Esophagus squamous epithelium (tissue), 5 donors: ENCODE measurements at regions not wholly inside any gene's neighbourhood (a gene's known extent, or its start where the extent isn't known, plus 50 kb on each side); places are given as distances from the start of the nearest gene placed in this dataset.

Experiments
- DNase-seq: peaks from one replicate; lab custom pipeline; 2025; lab: John Stamatoyannopoulos, UW
- H3K27ac ChIP-seq, 4 donors: fragments of 200-600 bp; sonication (generic); one replicate each; pipeline ENCODE4 v1.5.1; 2016 to 2019; ENCODE audit warnings: mild to moderate bottlenecking in 1 of 4
- H3K27me3 ChIP-seq, 4 donors: fragments of 200-600 bp; sonication (generic); 1 replicate in 3 of 4; 2 replicates in 1 of 4; pipeline versions ENCODE4 v1.5.1 to v1.6.0; 2017 to 2021; ENCODE audit warnings: antibody characterized with exemption in 1 of 4
- H3K36me3 ChIP-seq, 3 donors: fragments of 200-600 bp; sonication (generic); one replicate each; pipeline ENCODE4 v1.5.1; 2016 to 2019
- H3K4me1 ChIP-seq, 3 donors: fragments of 200-600 bp; sonication (generic); one replicate each; pipeline ENCODE4 v1.5.1; 2017 to 2019
- H3K4me3 ChIP-seq, 4 donors: fragments of 200-600 bp; sonication (generic); 1 replicate in 3 of 4; 2 replicates in 1 of 4; pipeline ENCODE4 v1.5.1; 2016 to 2019; ENCODE audit warnings: mild to moderate bottlenecking in 2 of 4, moderate library complexity in 1 of 4
- H3K9me3 ChIP-seq, 3 donors: fragments of 200-600 bp; sonication (generic); one replicate each; pipeline ENCODE4 v1.5.1; 2016 to 2019
- POLR2A ChIP-seq, 4 donors: fragments of 450-650 bp; IDR thresholded peaks; one replicate each; pipeline ENCODE4 v1.6.1; 2017; ENCODE audit warnings: antibody characterized with exemption in 4 of 4, mild to moderate bottlenecking in 4 of 4, moderate library complexity in 3 of 4
- WGBS, 2 donors: methylation state at CpG; one replicate each; pipeline ENCODE4 v1.1.5; 2018; 5-methylcytosine and 5-hydroxymethylcytosine counted together
- intact Hi-C: fragments of 100-400 bp; cut with DNase I; formaldehyde crosslinking; loops from one replicate; pipeline ENCODE4 v1.15.0; 2022
- TF ChIP-seq, protein P1 (sequence below), 6 experiments: fragments of 450-650 bp in 4 of 6; fragments of 200-600 bp in 2 of 6; sonication (generic) in 2 of 6; IDR thresholded peaks; one replicate each; pipeline ENCODE4 v1.5.1; 2016 to 2019; ENCODE audit warnings: antibody characterized with exemption in 6 of 6, mild to moderate bottlenecking in 4 of 6, moderate library complexity in 4 of 6
- donor health status: DM: yes; HTN: yes; CAD: no.

DNA sequence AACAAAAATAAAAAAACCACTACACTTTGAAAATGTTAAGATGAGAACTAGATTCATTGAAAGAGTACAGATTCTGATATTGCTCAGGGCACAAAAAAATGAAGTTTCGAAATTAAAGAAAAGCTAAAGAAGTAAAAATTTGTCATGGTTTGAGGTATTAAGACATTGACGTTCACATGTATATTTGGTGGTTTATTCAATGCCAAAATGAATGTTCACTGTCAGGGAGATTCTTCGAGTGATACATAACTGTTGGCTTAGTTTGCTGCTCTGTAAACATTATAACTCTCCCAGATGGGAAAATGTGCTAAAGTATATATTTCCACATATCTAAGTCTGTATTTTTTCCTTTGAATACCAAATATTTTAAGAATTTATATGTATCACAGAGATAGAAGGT lies 345.0 kb downstream of the SEMA3D start:
- WGBS, 2 donors: 38 to 51% methylated on average over 3 of the region's 3 CpGs
- intact Hi-C loops: no loop called here

GRCh38 chr7:84838857-84839256 lies 348.0 kb downstream of the SEMA3D start:
- 72 to 79% methylated on average over 3 to 5 of the region's 5 CpGs for WGBS, 2 donors
- H3K9me3 ChIP-seq: no peaks in the 10 kb centered on the region
- TF ChIP-seq POLR2A (IDR thresholded peaks at IDR 0.05): no peak
- TF ChIP-seq, protein P1, sequence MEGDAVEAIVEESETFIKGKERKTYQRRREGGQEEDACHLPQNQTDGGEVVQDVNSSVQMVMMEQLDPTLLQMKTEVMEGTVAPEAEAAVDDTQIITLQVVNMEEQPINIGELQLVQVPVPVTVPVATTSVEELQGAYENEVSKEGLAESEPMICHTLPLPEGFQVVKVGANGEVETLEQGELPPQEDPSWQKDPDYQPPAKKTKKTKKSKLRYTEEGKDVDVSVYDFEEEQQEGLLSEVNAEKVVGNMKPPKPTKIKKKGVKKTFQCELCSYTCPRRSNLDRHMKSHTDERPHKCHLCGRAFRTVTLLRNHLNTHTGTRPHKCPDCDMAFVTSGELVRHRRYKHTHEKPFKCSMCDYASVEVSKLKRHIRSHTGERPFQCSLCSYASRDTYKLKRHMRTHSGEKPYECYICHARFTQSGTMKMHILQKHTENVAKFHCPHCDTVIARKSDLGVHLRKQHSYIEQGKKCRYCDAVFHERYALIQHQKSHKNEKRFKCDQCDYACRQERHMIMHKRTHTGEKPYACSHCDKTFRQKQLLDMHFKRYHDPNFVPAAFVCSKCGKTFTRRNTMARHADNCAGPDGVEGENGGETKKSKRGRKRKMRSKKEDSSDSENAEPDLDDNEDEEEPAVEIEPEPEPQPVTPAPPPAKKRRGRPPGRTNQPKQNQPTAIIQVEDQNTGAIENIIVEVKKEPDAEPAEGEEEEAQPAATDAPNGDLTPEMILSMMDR (IDR thresholded peaks at IDR 0.05): no peak

More for the DNA sequence above, 345.0 kb downstream of the SEMA3D start:
- no peak overlapping the region for H3K27ac ChIP-seq
- no peaks in the 10 kb centered on the region for H3K9me3 ChIP-seq
- H3K27me3 ChIP-seq: no peaks in the 10 kb centered on the region
- H3K36me3 ChIP-seq: no peaks in the 10 kb centered on the region
- no peak for TF ChIP-seq POLR2A (IDR thresholded peaks at IDR 0.05)
- TF ChIP-seq, protein P1 (IDR thresholded peaks at IDR 0.05): no peak
- no peaks in the 10 kb centered on the region for H3K4me1 ChIP-seq
- DNase-seq: no peak
- H3K4me3 ChIP-seq: no peak overlapping the region

GRCh38 chr7:84837405-84837804 lies 349.5 kb downstream of the SEMA3D start:
- WGBS, 2 donors: 73 to 78% methylated on average over 2 of the region's 2 CpGs
- TF ChIP-seq, protein P1 (IDR thresholded peaks at IDR 0.05): no peak
- no peak for TF ChIP-seq POLR2A (IDR thresholded peaks at IDR 0.05)

More at GRCh38 chr7:84838857-84839256, 348.0 kb downstream of the SEMA3D start:
- H3K36me3 ChIP-seq: no peaks in the 10 kb centered on the region
- no peak overlapping the region for H3K4me3 ChIP-seq
- no peaks in the 10 kb centered on the region for H3K4me1 ChIP-seq
- no peak for DNase-seq
- no peaks in the 10 kb centered on the region for H3K27me3 ChIP-seq
- intact Hi-C loops: no loop called here
- H3K27ac ChIP-seq: no peak overlapping the region

DNA sequence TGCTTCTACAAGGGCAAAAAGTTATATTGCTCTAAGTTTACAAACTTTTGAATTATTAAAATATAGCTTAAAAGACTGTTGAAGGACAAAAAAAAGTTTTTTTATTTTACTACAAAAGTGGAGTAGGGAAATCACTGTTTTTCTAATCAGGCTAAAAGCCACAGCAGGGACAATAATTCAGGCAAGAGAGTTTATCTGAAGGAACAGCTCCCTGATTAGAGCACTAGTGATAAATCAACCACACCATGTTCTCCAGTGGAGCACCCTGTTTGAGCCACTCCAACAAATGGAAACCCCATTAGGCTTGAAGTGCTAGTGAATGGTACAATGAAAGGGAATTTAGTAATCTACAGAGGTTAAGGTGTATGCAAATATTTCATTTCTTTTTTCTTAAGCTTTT lies 357.1 kb downstream of the SEMA3D start:
- Histone ChIP-seq H3K27ac (no peak overlapping the region), H3K27me3 (no peaks in the 10 kb centered on the region), H3K4me3 (no peak overlapping the region), H3K36me3 (no peaks in the 10 kb centered on the region), H3K4me1 (no peaks in the 10 kb centered on the region), H3K9me3 (no peaks in the 10 kb centered on the region)
- TF ChIP-seq, protein P1 (IDR thresholded peaks at IDR 0.05): no peak
- no peak for TF ChIP-seq POLR2A (IDR thresholded peaks at IDR 0.05)
- no peak for DNase-seq
- intact Hi-C loops: no loop called here

More at GRCh38 chr7:84837405-84837804, 349.5 kb downstream of the SEMA3D start:
- no peaks in the 10 kb centered on the region for H3K27me3 ChIP-seq
- no peak overlapping the region for H3K4me3 ChIP-seq
- H3K36me3 ChIP-seq: no peaks in the 10 kb centered on the region
- intact Hi-C loops: no loop called here
- no peak overlapping the region for H3K27ac ChIP-seq
- no peaks in the 10 kb centered on the region for H3K4me1 ChIP-seq
- no peaks in the 10 kb centered on the region for H3K9me3 ChIP-seq
- no peak for DNase-seq

DNA sequence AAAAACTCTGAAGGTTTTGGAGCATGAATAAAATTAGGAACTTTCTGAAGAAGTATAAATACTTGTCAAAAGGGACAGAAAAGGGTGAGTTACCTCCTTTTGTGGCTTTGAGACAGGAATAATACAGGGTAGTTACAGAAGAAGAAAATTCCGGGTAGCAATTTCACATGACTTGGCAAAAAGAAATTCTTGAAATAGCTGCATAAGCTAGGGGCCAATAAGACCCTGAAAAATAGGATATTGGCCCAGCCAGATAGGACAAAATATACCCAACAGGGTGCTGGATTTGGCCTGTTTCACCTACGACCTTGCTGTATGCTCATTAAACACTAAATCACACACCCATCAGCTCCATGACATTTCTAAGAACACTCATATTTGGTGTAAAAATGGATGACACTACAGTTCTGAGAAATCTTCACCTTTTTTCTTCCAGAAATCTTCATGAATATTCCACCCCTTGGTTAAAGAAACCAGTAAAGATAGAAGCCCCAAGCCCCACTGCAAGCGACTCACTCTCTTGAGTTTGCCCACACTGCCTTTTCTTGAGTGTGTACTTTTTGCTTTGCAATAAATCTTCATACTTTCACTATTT lies 362.7 kb downstream of the SEMA3D start:
- 72 to 86% methylated on average over 3 of the region's 3 CpGs for WGBS, 2 donors
- no peaks in the 10 kb centered on the region for H3K9me3 ChIP-seq
- no peak overlapping the region for H3K27ac ChIP-seq
- no peak for DNase-seq
- intact Hi-C loops: no loop called here
- no peaks in the 10 kb centered on the region for H3K36me3 ChIP-seq
- no peaks in the 10 kb centered on the region for H3K27me3 ChIP-seq
- H3K4me1 ChIP-seq: no peaks in the 10 kb centered on the region
- no peak overlapping the region for H3K4me3 ChIP-seq
- TF ChIP-seq, protein P1 (IDR thresholded peaks at IDR 0.05): no peak
- TF ChIP-seq POLR2A (IDR thresholded peaks at IDR 0.05): no peak
